ENCODE measurements at regions not wholly inside any gene's neighbourhood (a gene's known extent, or its start where the extent isn't known, plus 50 kb on each side); places are given as distances from the start of the nearest gene placed in this dataset.

GRCh38 chr7:26594553-26594952, 269.8 kb downstream of the SKAP2 start:
- TF ChIP-seq YY1 (IDR thresholded peaks at IDR 0.05; ENCODE audit: insufficient read depth, insufficient read length) (no peak), ZNF274 (IDR thresholded peaks at IDR 0.05; ENCODE audit: low read depth, low read length) (no peak)
